GM21423 (cell line): ENCODE measurements at regions not wholly inside any gene's neighbourhood (a gene's known extent, or its start where the extent isn't known, plus 50 kb on each side); places are given as distances from the start of the nearest gene placed in this dataset.
A peak's percentile ranks its signal among the peaks of the same experiment; 100 is the strongest.

Experiments
- ATAC-seq: cut with Tn5 transposase; IDR thresholded peaks from one replicate; pipeline ENCODE4 v1.9.1; 2021; ENCODE audit warnings: mild to moderate bottlenecking, moderate library complexity; ENCODE audit not compliant: unreplicated experiment

DNA sequence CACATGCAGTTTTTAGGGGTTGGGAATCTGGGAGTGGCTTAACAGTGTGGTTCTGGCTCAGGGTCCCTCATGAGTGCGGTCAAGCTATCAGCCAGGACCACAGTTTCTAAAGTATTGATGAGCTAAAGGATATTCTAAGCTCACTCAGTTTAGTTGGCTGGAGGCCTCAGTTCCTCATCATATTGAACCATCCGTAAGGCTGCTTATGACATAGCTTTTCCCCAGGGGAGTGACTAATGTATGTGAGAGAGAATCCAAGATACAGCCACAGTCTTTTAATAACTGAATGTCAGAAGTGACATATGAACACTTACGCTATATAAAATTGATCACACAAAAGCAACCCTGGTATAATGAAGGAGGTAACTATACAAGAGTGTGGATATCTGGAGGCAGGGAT lies 245.3 kb downstream of the POLR1F start:
- no peak for ATAC-seq

GRCh38 chr7:19455623-19456022 lies 253.2 kb downstream of the POLR1F start:
- ATAC-seq, result no peak

GRCh38 chr7:19448091-19448490 lies 260.7 kb downstream of the POLR1F start:
- no peak for ATAC-seq

- no peak for ATAC-seq
Observed at GRCh38 chr7:19442016-19442785, 266.6 kb downstream of the POLR1F start.

GRCh38 chr7:19439517-19439916 lies 269.3 kb downstream of the POLR1F start:
- no peak for ATAC-seq

DNA sequence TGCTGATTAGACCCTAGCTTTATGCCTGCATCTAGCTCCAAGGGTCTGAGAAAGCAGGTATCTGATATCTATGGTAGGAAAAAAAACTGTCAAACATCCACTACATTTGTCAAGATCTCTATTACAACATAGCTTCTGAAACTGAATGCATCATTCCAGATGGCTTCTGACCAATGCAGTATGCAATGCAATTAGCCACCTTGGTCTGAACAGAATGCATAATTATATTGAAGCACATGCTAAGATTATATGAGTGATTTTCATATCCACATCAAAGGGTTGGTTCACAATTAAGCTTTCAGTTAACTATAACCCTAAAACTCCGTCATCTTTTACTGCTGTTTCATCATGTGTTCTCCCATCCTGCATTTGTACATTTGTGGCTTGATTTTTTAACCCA lies 271.4 kb downstream of the POLR1F start:
- ATAC-seq, result no peak

- no peak for ATAC-seq
Observed at GRCh38 chr7:19427944-19428343, 280.9 kb downstream of the POLR1F start.

DNA sequence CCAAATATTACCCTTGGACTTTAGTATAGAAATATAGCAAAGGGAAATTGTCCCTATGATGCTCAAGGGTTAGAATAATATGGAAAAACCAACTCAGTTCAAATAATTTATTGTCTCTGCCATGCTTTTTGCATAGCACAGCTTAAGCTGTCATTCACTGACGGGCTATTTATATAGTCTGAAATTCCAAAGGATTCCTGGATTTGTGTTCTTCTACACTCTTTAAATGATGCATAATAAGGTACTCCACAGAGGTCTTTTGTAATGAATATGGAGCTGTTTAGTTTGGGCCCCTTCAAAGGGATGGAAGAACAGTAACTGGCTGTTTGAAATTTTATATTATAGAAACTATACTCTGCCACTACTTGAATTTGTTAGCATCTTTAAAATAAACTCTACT lies 276.6 kb upstream of the FERD3L start:
- ATAC-seq, result no peak

DNA sequence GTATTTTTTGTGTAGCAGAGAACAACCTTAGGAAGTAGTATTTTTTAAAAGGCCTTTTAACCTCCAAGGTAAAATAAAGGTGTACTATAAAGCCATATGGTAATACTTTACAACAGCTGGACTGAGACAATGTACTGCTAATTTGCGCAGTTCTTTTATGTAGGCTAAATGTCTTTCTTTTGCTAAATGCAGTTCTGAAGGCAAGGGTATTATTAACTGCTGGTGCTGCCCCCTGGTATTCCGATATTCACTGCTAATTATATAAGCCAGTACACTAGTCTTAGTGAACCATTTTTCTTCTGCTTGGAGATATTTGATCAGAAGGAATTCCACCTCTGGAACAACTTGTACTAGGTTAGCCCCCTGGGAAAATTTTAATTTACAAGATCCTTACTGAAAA lies 272.0 kb upstream of the FERD3L start:
- ATAC-seq, result no peak

DNA sequence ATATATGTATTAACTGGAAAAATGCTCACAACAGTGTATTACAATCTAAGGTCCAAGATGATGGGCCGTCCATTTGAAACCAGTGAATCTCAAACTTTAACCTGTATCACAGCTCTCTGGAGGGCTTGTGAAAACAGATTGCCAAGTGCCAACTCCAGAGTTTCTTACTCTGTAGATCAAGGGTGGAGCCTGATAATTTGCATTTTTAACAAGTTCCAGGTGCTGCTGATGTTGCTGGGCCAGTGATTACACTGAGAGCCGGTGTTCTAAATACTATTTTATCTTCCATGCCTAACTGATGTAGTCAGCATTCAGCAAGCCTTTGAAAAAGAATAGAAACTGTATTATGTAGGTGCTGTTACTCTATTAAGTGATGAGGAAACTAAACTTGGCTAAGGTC lies 269.9 kb upstream of the FERD3L start:
- no peak for ATAC-seq

DNA sequence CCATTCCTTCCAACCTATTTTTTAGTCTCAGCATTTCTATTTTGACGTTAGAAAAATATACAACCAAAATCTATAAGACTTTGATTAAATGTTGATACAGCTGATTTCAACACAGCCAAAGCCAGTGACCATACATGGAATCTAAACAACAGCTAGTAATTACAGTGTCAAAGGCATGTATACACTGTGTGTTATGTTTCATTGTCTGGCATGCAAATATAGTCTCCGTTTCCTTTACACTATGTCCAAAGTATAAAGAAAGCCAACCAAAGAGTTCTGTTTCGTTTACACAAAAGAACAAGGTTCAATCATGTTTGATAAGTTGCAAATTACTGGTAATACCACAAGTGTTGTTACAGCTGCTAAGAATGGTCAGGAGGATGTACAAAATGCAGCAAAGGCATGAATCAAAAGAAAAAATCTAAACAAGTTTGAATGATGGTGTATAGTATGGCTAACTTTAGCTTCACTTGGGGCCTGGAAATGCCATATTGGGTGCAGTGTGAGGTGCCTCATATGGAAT lies 268.3 kb upstream of the FERD3L start:
- no peak for ATAC-seq

DNA sequence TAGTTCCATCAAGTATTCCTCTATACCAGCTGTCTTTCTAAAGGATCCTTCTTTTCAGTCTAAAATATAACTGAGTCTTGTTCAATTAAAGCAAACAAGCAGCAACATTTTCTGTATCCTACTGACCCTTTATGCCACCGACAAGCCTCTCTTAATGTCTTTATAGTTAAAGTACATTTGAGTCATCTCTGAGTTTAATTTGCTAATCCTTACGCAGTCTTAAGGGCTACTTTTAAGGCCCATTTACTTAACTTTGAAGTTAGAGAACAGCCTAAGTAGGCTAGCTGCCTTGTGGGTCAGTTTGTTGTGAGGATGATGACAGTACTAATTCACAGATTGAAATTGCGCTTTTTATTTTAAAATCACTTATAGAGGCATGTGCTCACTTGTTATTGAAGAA lies 265.5 kb upstream of the FERD3L start:
- no peak for ATAC-seq

- no peak for ATAC-seq
Observed at GRCh38 chr7:19410106-19410505, 264.9 kb upstream of the FERD3L start.

- ATAC-seq, result no peak
Observed at GRCh38 chr7:19408706-19409220, 263.5 kb upstream of the FERD3L start.

DNA sequence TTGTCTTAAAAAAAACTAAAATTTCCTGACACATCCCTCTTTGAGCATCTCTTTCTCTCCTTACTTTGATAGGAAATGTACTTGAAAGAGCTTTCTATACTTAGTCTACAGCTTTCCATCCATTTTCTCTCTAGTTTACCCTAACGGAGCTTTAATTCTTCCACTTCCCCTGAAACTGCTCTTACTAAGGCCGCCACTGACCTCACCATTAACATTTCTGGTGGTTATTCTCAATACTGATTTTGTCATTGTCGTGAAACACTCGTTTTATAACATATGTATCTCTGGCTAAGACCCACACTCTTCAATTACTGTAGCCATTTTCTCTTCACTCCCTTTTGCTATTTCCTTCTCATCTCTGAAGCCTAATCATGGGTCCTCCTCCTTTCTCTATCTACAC lies 262.0 kb upstream of the FERD3L start:
- ATAC-seq, result no peak

GRCh38 chr7:19405541-19405940 lies 260.3 kb upstream of the FERD3L start:
- ATAC-seq, result no peak

- ATAC-seq, result no peak
Observed at GRCh38 chr7:19404912-19405329, 259.7 kb upstream of the FERD3L start.

DNA sequence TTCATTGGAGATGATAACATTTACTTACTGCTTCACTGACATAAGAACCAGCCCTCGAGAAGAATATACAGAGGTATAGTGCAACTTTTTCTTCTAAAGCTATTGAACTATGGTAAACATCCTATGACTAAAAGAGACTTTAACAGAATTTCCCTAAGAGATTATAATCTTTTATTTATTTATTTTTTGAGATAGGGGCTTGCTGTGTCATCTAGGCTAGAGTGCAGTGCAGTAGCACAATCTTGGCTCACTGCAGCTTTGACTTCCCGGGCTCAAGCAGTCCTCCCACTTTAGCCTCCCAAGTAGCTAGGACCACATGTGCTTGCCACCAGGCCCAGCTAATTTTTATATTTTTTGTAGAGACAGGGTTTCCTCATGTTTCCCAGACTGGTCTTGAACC lies 258.5 kb upstream of the FERD3L start:
- ATAC-seq, result no peak

- ATAC-seq, result no peak
Observed at GRCh38 chr7:19401461-19401860, 256.2 kb upstream of the FERD3L start.

DNA sequence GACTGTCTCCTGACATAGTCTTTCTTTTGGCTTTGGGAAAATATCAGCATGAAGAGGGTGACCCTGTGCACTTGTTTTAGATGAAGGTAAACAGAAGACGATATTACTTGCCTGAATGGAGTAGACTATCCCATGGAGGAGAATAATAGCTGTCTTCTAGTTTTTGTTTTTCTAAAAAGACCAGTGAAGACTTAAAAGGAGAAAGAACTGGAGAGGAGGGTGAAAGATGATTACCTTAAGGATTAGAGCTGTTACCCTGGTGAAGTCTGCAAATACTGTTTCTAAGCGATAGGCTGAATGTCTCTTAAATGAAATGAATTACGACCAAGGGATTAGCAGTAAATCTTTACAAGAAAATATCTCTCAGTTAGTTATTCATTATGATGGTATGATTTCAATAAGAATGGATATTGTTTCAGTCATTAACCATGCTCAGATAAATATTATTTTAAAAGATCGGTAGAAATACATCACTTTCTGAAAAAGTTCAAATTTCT lies 255.6 kb upstream of the FERD3L start:
- no peak for ATAC-seq

GRCh38 chr7:19397911-19398310 lies 252.7 kb upstream of the FERD3L start:
- peak; percentile 92 for ATAC-seq

DNA sequence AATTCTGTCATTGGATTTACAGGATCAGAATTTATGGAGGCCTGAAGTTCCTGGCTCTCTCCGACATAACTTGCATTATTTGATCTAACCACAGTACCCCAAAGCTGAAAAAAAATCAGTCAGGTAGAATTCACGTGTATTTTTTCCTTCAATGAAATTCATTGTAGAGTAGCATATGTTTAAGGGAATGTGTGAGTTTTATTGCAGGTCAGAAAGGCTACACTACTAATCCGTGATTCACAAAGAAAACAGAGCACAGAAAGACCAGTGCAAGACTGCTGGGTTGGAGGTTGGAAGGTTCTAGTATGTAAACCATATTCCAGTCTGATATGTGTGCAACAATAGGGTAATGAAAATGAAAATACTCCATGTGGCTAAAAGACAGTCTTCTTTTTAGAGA lies 247.0 kb upstream of the FERD3L start:
- no peak for ATAC-seq

- ATAC-seq, result no peak
Observed at GRCh38 chr7:19390795-19391194, 245.6 kb upstream of the FERD3L start.
